RWPE1 (cell line): ENCODE measurements at regions not wholly inside any gene's neighbourhood (a gene's known extent, or its start where the extent isn't known, plus 50 kb on each side); places are given as distances from the start of the nearest gene placed in this dataset.

ENCODE experiments used
- CTCF ChIA-PET: fragments of 350-600 bp; sonication (Branson Sonifier 250); formaldehyde crosslinking; extraction: SDS; loops from one replicate; lab custom pipeline; 2021; lab: Yijun Ruan, JAX
- POLR2A ChIA-PET: fragments of 400-600 bp; formaldehyde crosslinking; extraction: SDS; loops from one replicate; lab custom pipeline; 2020; ENCODE audit warnings: antibody characterized with exemption; ENCODE audit not compliant: low non-redundant PET; lab: Yijun Ruan, JAX
- DNase-seq: peaks from one replicate; pipeline ENCODE4 v3.0.0; 2012; ENCODE audit warnings: low spot score
- H3K27ac ChIP-seq: fragments of 450-650 bp; 2 replicates; pipeline ENCODE4 v1.5.1; 2017
- TF ChIP-seq, protein P1 (sequence below): fragments of 450-650 bp; conservative IDR thresholded peaks from 2 replicates; pipeline ENCODE4 v1.5.1; 2017; ENCODE audit warnings: low read depth, mild to moderate bottlenecking

DNA sequence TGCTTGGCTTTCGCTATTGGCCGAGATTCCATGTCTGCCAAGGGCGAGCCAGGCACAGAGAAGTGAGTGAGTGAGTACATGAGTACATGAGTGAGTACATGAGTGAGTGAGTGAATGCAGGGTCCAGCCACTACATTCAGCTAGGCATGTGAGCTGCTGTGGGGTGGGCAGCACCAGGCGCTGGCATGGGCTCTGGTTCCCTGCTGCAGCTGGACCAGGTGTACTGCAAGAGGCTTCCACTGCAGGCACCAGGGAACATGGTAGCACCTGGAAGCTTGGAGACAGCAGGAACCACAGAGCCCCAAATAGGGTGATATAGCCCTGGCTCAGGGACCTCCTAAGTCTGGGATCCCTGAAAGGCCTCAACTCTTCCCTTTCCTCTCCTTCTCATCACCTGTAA lies 330.2 kb downstream of the USP25 start:
- ChIA-PET CTCF (no interaction called here), POLR2A (no interaction called here)
- TF ChIP-seq, protein P1, sequence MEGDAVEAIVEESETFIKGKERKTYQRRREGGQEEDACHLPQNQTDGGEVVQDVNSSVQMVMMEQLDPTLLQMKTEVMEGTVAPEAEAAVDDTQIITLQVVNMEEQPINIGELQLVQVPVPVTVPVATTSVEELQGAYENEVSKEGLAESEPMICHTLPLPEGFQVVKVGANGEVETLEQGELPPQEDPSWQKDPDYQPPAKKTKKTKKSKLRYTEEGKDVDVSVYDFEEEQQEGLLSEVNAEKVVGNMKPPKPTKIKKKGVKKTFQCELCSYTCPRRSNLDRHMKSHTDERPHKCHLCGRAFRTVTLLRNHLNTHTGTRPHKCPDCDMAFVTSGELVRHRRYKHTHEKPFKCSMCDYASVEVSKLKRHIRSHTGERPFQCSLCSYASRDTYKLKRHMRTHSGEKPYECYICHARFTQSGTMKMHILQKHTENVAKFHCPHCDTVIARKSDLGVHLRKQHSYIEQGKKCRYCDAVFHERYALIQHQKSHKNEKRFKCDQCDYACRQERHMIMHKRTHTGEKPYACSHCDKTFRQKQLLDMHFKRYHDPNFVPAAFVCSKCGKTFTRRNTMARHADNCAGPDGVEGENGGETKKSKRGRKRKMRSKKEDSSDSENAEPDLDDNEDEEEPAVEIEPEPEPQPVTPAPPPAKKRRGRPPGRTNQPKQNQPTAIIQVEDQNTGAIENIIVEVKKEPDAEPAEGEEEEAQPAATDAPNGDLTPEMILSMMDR = no peak
- DNase-seq = no peak
- no peak overlapping the region for H3K27ac ChIP-seq

DNA sequence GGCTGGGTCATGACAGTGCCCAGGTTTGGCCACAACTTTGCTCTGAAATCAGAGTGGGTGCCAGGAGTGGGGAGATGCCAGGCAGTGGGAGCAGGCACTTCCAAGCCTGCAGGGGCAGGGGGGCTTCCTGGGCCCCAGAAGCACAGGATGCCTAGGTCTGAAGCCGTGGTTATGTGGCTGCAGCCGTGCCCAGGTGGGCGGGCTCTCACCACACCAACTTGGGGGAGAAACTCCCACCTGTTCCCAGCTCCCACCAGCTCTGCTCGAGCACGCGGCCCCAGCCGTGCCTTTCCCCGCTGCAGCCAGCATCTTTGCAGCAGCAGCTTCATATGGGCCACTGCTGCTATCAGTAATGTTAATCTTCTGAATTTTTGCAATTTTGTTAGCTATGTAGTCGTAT lies 331.4 kb downstream of the USP25 start:
- no peak for DNase-seq
- ChIA-PET CTCF (interaction anchor here (0.7 kb wide), 1 partner anchor 371 kb away, joined by 3 read pairs; no protein-coding TSS in a partner anchor), POLR2A (no interaction called here)
- H3K27ac ChIP-seq = no peak overlapping the region
- TF ChIP-seq, protein P1 = no peak

DNA sequence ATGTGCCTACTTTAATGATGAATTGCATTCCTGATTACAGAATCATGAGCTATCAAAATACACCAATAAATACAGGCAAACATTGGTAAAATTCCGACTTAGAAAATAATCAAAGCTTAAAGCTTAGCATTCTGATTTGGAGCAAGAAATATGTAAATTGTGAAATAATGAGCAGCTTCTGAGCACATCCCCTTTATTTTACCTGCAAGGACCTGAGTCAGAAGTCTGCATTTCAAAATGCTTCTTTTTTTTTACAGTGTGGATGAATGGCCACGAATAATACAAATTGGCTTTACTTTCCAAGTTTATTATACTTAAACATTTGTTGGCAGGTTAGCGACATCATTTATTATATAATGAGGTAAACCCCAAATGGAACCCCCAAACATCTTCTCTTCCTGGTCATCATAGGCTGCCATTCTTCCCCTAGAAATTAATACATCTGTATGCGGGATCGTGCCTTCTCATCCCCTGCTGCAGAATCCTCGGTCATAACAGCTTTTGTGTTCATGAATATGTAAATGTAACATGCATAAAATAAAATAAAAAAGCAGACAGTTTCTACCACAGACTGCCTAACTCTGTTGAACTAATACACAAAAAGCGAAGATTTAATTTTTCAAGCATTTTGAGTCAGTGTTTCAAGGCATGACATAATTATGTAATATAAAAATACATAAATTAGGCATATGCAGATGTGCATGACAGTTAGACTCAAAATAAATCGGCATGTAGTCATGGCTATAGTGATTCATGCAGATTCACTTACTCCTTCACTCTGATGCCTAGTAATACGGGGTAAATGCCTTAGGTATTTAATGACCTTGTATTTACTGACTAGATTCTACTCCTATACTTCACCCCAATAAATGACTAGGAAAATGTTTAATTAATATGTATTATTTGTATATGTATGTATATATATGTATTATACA lies 339.7 kb downstream of the USP25 start:
- TF ChIP-seq, protein P1 = no peak
- CTCF ChIA-PET = no interaction called here
- no peak overlapping the region for H3K27ac ChIP-seq
- no peak for DNase-seq
- POLR2A ChIA-PET = no interaction called here

DNA sequence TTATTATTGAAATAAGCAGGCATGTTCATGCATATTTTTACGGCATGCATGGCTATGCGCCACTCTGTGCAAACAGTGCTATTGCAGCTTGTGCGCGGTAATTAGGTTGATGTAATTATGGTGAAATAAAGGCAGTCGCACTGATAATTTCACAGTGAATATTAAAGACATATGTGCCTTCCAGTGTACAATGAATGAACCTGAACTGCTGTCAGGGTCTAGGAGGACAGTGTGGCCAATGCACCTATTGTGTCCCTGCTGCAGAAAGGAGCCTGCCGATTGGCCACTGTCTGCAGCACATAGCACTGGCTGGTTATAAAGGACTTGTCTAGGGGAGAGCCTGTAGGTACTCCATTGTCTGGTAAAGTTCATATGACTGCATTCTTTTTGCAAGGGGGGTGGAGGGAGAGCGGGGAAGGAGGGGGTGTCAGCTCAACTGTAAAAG lies 340.4 kb downstream of the USP25 start:
- no peak for DNase-seq
- H3K27ac ChIP-seq = no peak overlapping the region
- CTCF ChIA-PET = no interaction called here
- POLR2A ChIA-PET = no interaction called here
- TF ChIP-seq, protein P1 = 0 out of 2 replicates have a peak, but pooled peaks have one; percentile 8

DNA sequence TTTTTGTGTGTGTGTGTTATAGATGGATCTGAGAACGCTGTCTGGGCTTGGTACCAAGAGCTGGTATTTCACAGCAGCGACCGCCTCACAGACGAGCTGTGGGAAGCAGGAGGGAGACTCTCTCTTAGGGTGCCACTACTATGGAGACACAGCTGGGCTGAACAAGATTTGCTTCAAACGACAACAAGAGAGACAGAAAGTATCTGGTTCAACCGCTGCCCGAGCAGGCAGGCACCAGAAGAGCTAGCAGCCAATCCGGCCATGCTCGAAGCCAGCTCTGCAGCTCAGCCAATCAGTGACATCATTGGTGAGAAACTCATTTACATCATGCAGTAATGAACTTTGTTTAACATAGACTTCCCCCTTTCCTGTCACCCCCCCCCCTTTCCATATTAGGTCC lies 341.3 kb downstream of the USP25 start:
- TF ChIP-seq, protein P1 = no peak
- ChIA-PET CTCF (no interaction called here), POLR2A (no interaction called here)
- no peak overlapping the region for H3K27ac ChIP-seq
- DNase-seq = no peak

DNA sequence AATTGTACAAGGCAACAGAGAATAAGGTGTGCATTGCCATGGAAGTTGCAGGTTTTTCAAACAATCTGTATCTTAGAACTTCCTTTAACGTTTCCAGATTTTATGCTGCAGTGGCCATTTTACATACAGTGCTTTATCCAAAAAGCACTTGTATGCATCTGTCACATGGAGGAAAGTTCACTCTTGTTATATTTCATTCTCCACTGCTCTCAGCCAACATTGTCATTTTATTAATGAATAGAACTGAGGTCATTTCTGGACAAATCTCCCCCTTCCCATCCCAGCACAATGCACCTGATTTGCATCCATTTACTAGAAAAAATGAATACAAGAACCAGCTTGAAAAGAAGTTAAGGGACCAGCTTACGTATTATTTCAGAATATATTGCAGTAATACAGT lies 342.0 kb downstream of the USP25 start:
- H3K27ac ChIP-seq = no peak overlapping the region
- DNase-seq = no peak
- POLR2A ChIA-PET = no interaction called here
- CTCF ChIA-PET = interaction anchor here (0.6 kb wide), 1 partner anchor 1640 kb away, joined by 5 read pairs; no protein-coding TSS in a partner anchor
- TF ChIP-seq, protein P1 = no peak
